SK-N-SH (cell line): ENCODE measurements at regions not wholly inside any gene's neighbourhood (a gene's known extent, or its start where the extent isn't known, plus 50 kb on each side); places are given as distances from the start of the nearest gene placed in this dataset.

ENCODE experiments used
- CTCF ChIA-PET: fragments of 300-600, 350-600 bp; formaldehyde crosslinking; extraction: SDS; loops from one replicate; lab custom pipeline; 2021; lab: Yijun Ruan, JAX
- POLR2A ChIA-PET: fragments of 350-600 bp; sonication (Branson Sonifier 250); formaldehyde crosslinking; extraction: SDS; loops from one replicate; lab custom pipeline; 2020; ENCODE audit warnings: antibody characterized with exemption, inconsistent platforms; lab: Yijun Ruan, JAX
- DNase-seq: peaks from one replicate; pipeline ENCODE4 v3.0.0; 2012
- H2AFZ ChIP-seq: fragments of 200-600 bp; sonication (generic); 2 replicates; pipeline ENCODE4 v1.8.1; 2016; ENCODE audit warnings: antibody characterized with exemption, mild to moderate bottlenecking, low read depth
- H3F3A ChIP-seq: fragments of 200-600 bp; sonication (generic); replicated peaks from 2 replicates; pipeline ENCODE3; 2016; ENCODE audit warnings: antibody characterized with exemption, mild to moderate bottlenecking; ENCODE audit not compliant: insufficient read depth
- H3K27ac ChIP-seq, 2 experiments: fragments of 200-500 bp in 1 of 2; fragments of 200-600 bp in 1 of 2; sonication (Bioruptor generic) in 1 of 2; sonication (generic), shearing (Covaris generic) in 1 of 2; 2 replicates each; pipeline versions ENCODE4 v1.5.1 to v1.6.1; 2014 to 2016; ENCODE audit warnings: low read depth in 2 of 2, inconsistent platforms in 1 of 2, low read length in 1 of 2, mild to moderate bottlenecking in 1 of 2, mixed read lengths in 1 of 2
- H3K27me3 ChIP-seq: fragments of 200-600 bp; sonication (generic), shearing (Covaris generic); 2 replicates; pipeline ENCODE4 v1.6.1; 2016; ENCODE audit warnings: mixed run types; ENCODE audit not compliant: insufficient read depth
- H3K36me3 ChIP-seq, 2 experiments: fragments of 200-500 bp in 1 of 2; fragments of 200-600 bp in 1 of 2; sonication (Bioruptor generic) in 1 of 2; sonication (generic) in 1 of 2; replicated peaks in 1 of 2; 2 replicates each; pipeline versions ENCODE3 to v1.5.1; 2014 to 2016; ENCODE audit warnings: low read length in 1 of 2, mild to moderate bottlenecking in 1 of 2; ENCODE audit not compliant: insufficient read depth in 2 of 2, control insufficient read depth in 1 of 2
- H3K4me1 ChIP-seq, 2 experiments: fragments of 200-500 bp in 1 of 2; fragments of 200-600 bp in 1 of 2; sonication (Bioruptor generic) in 1 of 2; sonication (generic), shearing (Covaris generic) in 1 of 2; 2 replicates each; pipeline versions ENCODE4 v1.5.1 to v1.6.1; 2014 to 2016; ENCODE audit warnings: low read depth in 1 of 2, low read length in 1 of 2, mixed run types in 1 of 2; ENCODE audit not compliant: insufficient read depth in 2 of 2, control insufficient read depth in 1 of 2
- H3K4me2 ChIP-seq: fragments of 200-600 bp; sonication (generic), shearing (Covaris generic); 2 replicates; pipeline ENCODE4 v1.6.1; 2017; ENCODE audit warnings: mixed run types
- H3K4me3 ChIP-seq, 2 experiments: fragments of 200-500 bp in 1 of 2; fragments of 200-600 bp in 1 of 2; sonication (Bioruptor generic) in 1 of 2; sonication (generic), shearing (Covaris generic) in 1 of 2; 2 replicates each; pipeline versions ENCODE4 v1.5.1 to v1.8.1; 2014 to 2016; ENCODE audit warnings: low read depth in 2 of 2, inconsistent platforms in 1 of 2, low read length in 1 of 2, mild to moderate bottlenecking in 1 of 2, mixed read lengths in 1 of 2, moderate library complexity in 1 of 2
- H3K79me2 ChIP-seq: fragments of 200-600 bp; sonication (generic); 2 replicates; pipeline ENCODE4 v1.8.1; 2017; ENCODE audit warnings: mild to moderate bottlenecking; ENCODE audit not compliant: insufficient read depth
- H3K9ac ChIP-seq: fragments of 200-600 bp; sonication (generic); 2 replicates; pipeline ENCODE4 v1.6.1; 2017; ENCODE audit warnings: mixed run types
- H3K9me2 ChIP-seq: fragments of 200-600 bp; sonication (generic); 2 replicates; pipeline ENCODE4 v1.6.1; 2017; ENCODE audit warnings: mixed run types
- H3K9me3 ChIP-seq: fragments of 200-600 bp; sonication (generic); 2 replicates; pipeline ENCODE4 v1.6.1; 2017; ENCODE audit warnings: mixed run types, mild to moderate bottlenecking, moderate library complexity
- H4K20me1 ChIP-seq: fragments of 200-600 bp; sonication (generic); 2 replicates; pipeline ENCODE4 v1.6.1; 2017; ENCODE audit warnings: mild to moderate bottlenecking, mixed run types; ENCODE audit not compliant: insufficient read depth
- CTCF ChIP-seq: fragments of 200-600 bp; sonication (generic); IDR thresholded peaks from 2 replicates; pipeline ENCODE4 v1.6.1; 2017; ENCODE audit warnings: antibody characterized with exemption, mild to moderate bottlenecking, moderate library complexity
- EZH2phosphoT487 ChIP-seq: fragments of 200-600 bp; sonication (generic); IDR thresholded peaks from 2 replicates; pipeline ENCODE4 v1.6.1; 2017; ENCODE audit warnings: low read depth, mixed run types, mild to moderate bottlenecking, antibody characterized with exemption, moderate library complexity, borderline replicate concordance
- FOSL2 ChIP-seq: IDR thresholded peaks from 2 replicates; pipeline ENCODE4 v1.4.0; 2012; ENCODE audit warnings: low read depth, mild to moderate bottlenecking, moderate library complexity, borderline replicate concordance
- FOXM1 ChIP-seq: IDR thresholded peaks from 2 replicates; pipeline ENCODE4 v1.4.0; 2012; ENCODE audit warnings: low read depth, mild to moderate bottlenecking
- GATA2 ChIP-seq: sonication (generic); formaldehyde crosslinking; IDR thresholded peaks from 2 replicates; pipeline ENCODE4 v1.5.0; 2020; ENCODE audit warnings: mild to moderate bottlenecking, missing genetic modification reagents
- MXI1 ChIP-seq: IDR thresholded peaks from 2 replicates; pipeline ENCODE4 v1.6.1; 2012; ENCODE audit warnings: mild to moderate bottlenecking, low read depth, low read length, improper control_type of control experiment
- NFIC ChIP-seq: IDR thresholded peaks from 2 replicates; pipeline ENCODE4 v1.4.0; 2012; ENCODE audit warnings: borderline replicate concordance
- NRF1 ChIP-seq: IDR thresholded peaks from 2 replicates; pipeline ENCODE4 v1.6.1; 2012; ENCODE audit warnings: low read depth, mild to moderate bottlenecking, low read length
- POLR2AphosphoS5 ChIP-seq: IDR thresholded peaks from 2 replicates; pipeline ENCODE4 v1.6.1; 2012; ENCODE audit warnings: low read depth, low read length
- RAD21 ChIP-seq: IDR thresholded peaks from 2 replicates; pipeline ENCODE4 v1.6.1; 2012; ENCODE audit warnings: mild to moderate bottlenecking, low read length
- RCOR1 ChIP-seq: fragments of 150-350 bp; IDR thresholded peaks from 2 replicates; pipeline ENCODE4 v1.6.1; 2017; ENCODE audit warnings: antibody characterized with exemption, low read length
- REST ChIP-seq: IDR thresholded peaks from 2 replicates; pipeline ENCODE4 v1.6.1; 2012; ENCODE audit warnings: mild to moderate bottlenecking, low read depth, low read length, moderate library complexity
- SIN3A ChIP-seq: IDR thresholded peaks from 2 replicates; pipeline ENCODE4 v1.6.1; 2012; ENCODE audit warnings: low read depth, mild to moderate bottlenecking, low read length, moderate library complexity, borderline replicate concordance
- SMC3 ChIP-seq: IDR thresholded peaks from 2 replicates; pipeline ENCODE4 v1.6.1; 2012; ENCODE audit warnings: low read depth, low read length, improper control_type of control experiment
- TEAD4 ChIP-seq: IDR thresholded peaks from 2 replicates; pipeline ENCODE4 v1.4.0; 2012; ENCODE audit warnings: mild to moderate bottlenecking, borderline replicate concordance; ENCODE audit not compliant: insufficient read depth
- USF1 ChIP-seq: IDR thresholded peaks from 2 replicates; pipeline ENCODE4 v1.4.0; 2012; ENCODE audit warnings: low read depth, borderline replicate concordance
- YY1 ChIP-seq: IDR thresholded peaks from 2 replicates; pipeline ENCODE4 v1.4.0; 2012; ENCODE audit warnings: low read depth, mild to moderate bottlenecking
- ZBTB33 ChIP-seq: IDR thresholded peaks from 2 replicates; pipeline ENCODE4 v1.4.0; 2012; ENCODE audit warnings: low read depth, borderline replicate concordance
- WGBS: methylation state at CpG from one replicate; pipeline ENCODE4 v1.1.6; 2017; ENCODE audit warnings: low lambda C conversion rate; 5-methylcytosine and 5-hydroxymethylcytosine counted together

- Histone ChIP-seq H3F3A (peaks cover 5% of the 10 kb centered on the region), H2AFZ (no peak overlapping the region), H3K4me1 (peaks cover 0 to 5% of the 10 kb centered on the region in 2 experiments; a peak in 1 of 4 replicates), H4K20me1 (no peaks in the 10 kb centered on the region), H3K9me2 (no peaks in the 10 kb centered on the region), H3K9me3 (peaks cover 9% of the 10 kb centered on the region), H3K36me3 (no peaks in the 10 kb centered on the region), H3K4me3 (no peak overlapping the region), H3K9ac (no peak overlapping the region), H3K27me3 (no peaks in the 10 kb centered on the region), H3K27ac (peak overlapping the region in 1 of 2 experiments; percentile 53; a peak in 2 of 4 replicates), H3K79me2 (no peaks in the 10 kb centered on the region), H3K4me2 (0 out of 2 replicates have a peak overlapping the region, but pooled peaks have one; percentile 14)
- WGBS = 5% methylated on average over 1 of the region's 1 CpG
- no peak for TF ChIP-seq GATA2 (CRISPR knock-in tag)
- no peak for TF ChIP-seq SIN3A
- TF ChIP-seq SMC3 = no peak
- TF ChIP-seq RCOR1 = no peak
- TF ChIP-seq USF1 = no peak
- no peak for TF ChIP-seq FOSL2
- TF ChIP-seq MXI1 = no peak
- no peak for TF ChIP-seq EZH2phosphoT487
- no peak for TF ChIP-seq NRF1
- no peak for TF ChIP-seq NFIC
- DNase-seq = no peak
- ChIA-PET CTCF (interaction anchor here (0.6 kb wide), 1 partner anchor 218 kb away, joined by 4 read pairs; no protein-coding TSS in a partner anchor), POLR2A (no interaction called here)
Observed at GRCh38 chr3:146313746-146314111, 62.8 kb upstream of the PLSCR4 start.

GRCh38 chr3:146313031-146313745, 62.3 kb upstream of the PLSCR4 start:
- H4K20me1 ChIP-seq = no peaks in the 10 kb centered on the region
- H3K4me3 ChIP-seq = no peak overlapping the region
- no peak overlapping the region for H3K9ac ChIP-seq
- no peak for DNase-seq
- no peaks in the 10 kb centered on the region for H3K27me3 ChIP-seq
- H3K36me3 ChIP-seq = no peaks in the 10 kb centered on the region
- H3K27ac ChIP-seq = peak overlapping the region in 1 of 2 experiments; percentile 53; a peak in 2 of 4 replicates
- peaks cover 10% of the 10 kb centered on the region for H3F3A ChIP-seq
- 0 out of 2 replicates have a peak overlapping the region, but pooled peaks have one; percentile 13 for H3K4me2 ChIP-seq
- no peaks in the 10 kb centered on the region for H3K79me2 ChIP-seq
- H3K9me3 ChIP-seq = peaks cover 9% of the 10 kb centered on the region
- 8% methylated on average over 2 of the region's 2 CpGs for WGBS
- H3K9me2 ChIP-seq = no peaks in the 10 kb centered on the region
- peaks cover 0 to 10% of the 10 kb centered on the region in 2 experiments; a peak in 1 of 4 replicates for H3K4me1 ChIP-seq
- no peak overlapping the region for H2AFZ ChIP-seq
- ChIA-PET POLR2A (no interaction called here), CTCF (interaction anchor here (0.6 kb wide), 1 partner anchor 219 kb away, joined by 4 read pairs; no protein-coding TSS in a partner anchor)
- no peak for TF ChIP-seq EZH2phosphoT487
- no peak for TF ChIP-seq POLR2AphosphoS5
- TF ChIP-seq RAD21 = no peak
- no peak for TF ChIP-seq FOSL2
- TF ChIP-seq FOXM1 = no peak
- TF ChIP-seq ZBTB33 = no peak
- no peak for TF ChIP-seq TEAD4
- TF ChIP-seq YY1 = no peak
- no peak for TF ChIP-seq REST
- no peak for TF ChIP-seq CTCF
